ENCODE measurements at regions not wholly inside any gene's neighbourhood (a gene's known extent, or its start where the extent isn't known, plus 50 kb on each side); places are given as distances from the start of the nearest gene placed in this dataset.
"Not testable (repeated sequence)": the region's sequence is repeated elsewhere in the genome, so short reads cannot be mapped to it uniquely, and the experiment has no call there.

- Mint-ChIP-seq H3K9me3 (no peaks in the 10 kb centered on the region), H3K4me1 (ENCODE audit: unreplicated experiment) (no peaks in the 10 kb centered on the region), H3K36me3 (no peaks in the 10 kb centered on the region), H3K27ac (no peak overlapping the region), H3K27me3 (no peaks in the 10 kb centered on the region), H3K4me3 (no peak overlapping the region)
- no peak for DNase-seq (ENCODE audit: extremely low spot score, unreplicated experiment)
- no peak for TF ChIP-seq CTCF (conservative IDR thresholded peaks at IDR 0.05)
Observed at GRCh38 chr4:3936184-3936583, 170.0 kb downstream of the ADRA2C start.

GRCh38 chr4:3937849-3938562 is 171.8 kb downstream of the ADRA2C start:
- not testable (repeated sequence) for H3K9me3 Mint-ChIP-seq; H3K36me3 Mint-ChIP-seq; H3K4me3 Mint-ChIP-seq; H3K27ac Mint-ChIP-seq; H3K4me1 Mint-ChIP-seq (ENCODE audit: unreplicated experiment); DNase-seq (ENCODE audit: extremely low spot score, unreplicated experiment); H3K27me3 Mint-ChIP-seq

GRCh38 chr4:3938676-3939075 is 172.5 kb downstream of the ADRA2C start:
- H3K27me3 Mint-ChIP-seq; H3K9me3 Mint-ChIP-seq; H3K27ac Mint-ChIP-seq; DNase-seq (ENCODE audit: extremely low spot score, unreplicated experiment); H3K4me3 Mint-ChIP-seq; H3K4me1 Mint-ChIP-seq (ENCODE audit: unreplicated experiment); H3K36me3 Mint-ChIP-seq: not testable (repeated sequence)

- not testable (repeated sequence) for H3K4me1 Mint-ChIP-seq (ENCODE audit: unreplicated experiment); H3K9me3 Mint-ChIP-seq; DNase-seq (ENCODE audit: extremely low spot score, unreplicated experiment); H3K4me3 Mint-ChIP-seq; H3K36me3 Mint-ChIP-seq; H3K27ac Mint-ChIP-seq; H3K27me3 Mint-ChIP-seq
Observed at GRCh38 chr4:3939954-3940591, 173.9 kb downstream of the ADRA2C start.

GRCh38 chr4:3941735-3942522 is 175.7 kb downstream of the ADRA2C start:
- not testable (repeated sequence) for H3K36me3 Mint-ChIP-seq; DNase-seq (ENCODE audit: extremely low spot score, unreplicated experiment); H3K9me3 Mint-ChIP-seq; H3K27me3 Mint-ChIP-seq; H3K4me1 Mint-ChIP-seq (ENCODE audit: unreplicated experiment); H3K4me3 Mint-ChIP-seq; H3K27ac Mint-ChIP-seq

- H3K27ac Mint-ChIP-seq, result not testable (repeated sequence)
Observed at GRCh38 chr4:3942569-3942971, 176.4 kb downstream of the ADRA2C start.

GRCh38 chr4:3943051-3943450 is 176.9 kb downstream of the ADRA2C start:
- not testable (repeated sequence) for H3K27ac Mint-ChIP-seq; H3K4me3 Mint-ChIP-seq; H3K9me3 Mint-ChIP-seq; H3K27me3 Mint-ChIP-seq; H3K36me3 Mint-ChIP-seq; DNase-seq (ENCODE audit: extremely low spot score, unreplicated experiment); H3K4me1 Mint-ChIP-seq (ENCODE audit: unreplicated experiment)

More at GRCh38 chr4:3942569-3942971, 176.4 kb downstream of the ADRA2C start:
- H3K4me1 Mint-ChIP-seq (ENCODE audit: unreplicated experiment); H3K36me3 Mint-ChIP-seq; DNase-seq (ENCODE audit: extremely low spot score, unreplicated experiment); H3K9me3 Mint-ChIP-seq; H3K27me3 Mint-ChIP-seq: not testable (repeated sequence)
- peak; percentile 71 for TF ChIP-seq CTCF (conservative IDR thresholded peaks at IDR 0.05)
- H3K4me3 Mint-ChIP-seq, result peak overlapping the region; percentile 46
